ENCODE measurements at regions not wholly inside any gene's neighbourhood (a gene's known extent, or its start where the extent isn't known, plus 50 kb on each side); places are given as distances from the start of the nearest gene placed in this dataset.

DNA sequence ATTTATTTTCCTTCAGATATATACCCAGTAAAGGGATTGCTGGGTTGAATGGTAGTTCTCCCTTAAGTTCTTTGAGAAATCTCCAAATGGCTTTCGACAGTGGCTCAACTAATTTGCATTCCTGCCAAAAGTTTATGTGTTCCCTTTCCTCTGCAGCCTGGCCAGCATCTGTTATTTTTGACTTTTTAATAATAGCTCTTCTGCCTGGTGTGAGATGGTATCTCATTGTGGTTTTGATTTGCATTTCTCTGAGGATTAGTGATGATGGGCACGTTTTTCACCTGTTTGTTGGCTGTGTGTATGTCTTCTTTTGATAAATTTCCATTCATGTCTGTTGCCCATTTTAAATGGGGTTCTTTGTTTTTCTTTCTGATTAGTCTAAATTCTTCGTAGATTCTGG is 375.2 kb downstream of the UBE2NL start:
- SMC1A ChIA-PET (ENCODE audit: uncharacterized antibody, unreplicated experiment), result no interaction called here
- H3K4me3 ChIP-seq, result no peak overlapping the region
- in situ Hi-C loops (cut with MboI) (no loop called here), intact Hi-C loops (cut with micrococcal nuclease; ENCODE audit: unreplicated experiment) (no loop called here)
- H3K4me1 ChIP-seq (ENCODE audit: control insufficient read depth, insufficient read depth, low read length), result no peaks in the 10 kb centered on the region
- TF ChIP-seq POLR2AphosphoS5 (IDR thresholded peaks at IDR 0.05; ENCODE audit: low read length) (no peak), ZBTB40 (IDR thresholded peaks at IDR 0.05; ENCODE audit: borderline replicate concordance) (no peak), EZH2 (IDR thresholded peaks at IDR 0.05; ENCODE audit: borderline replicate concordance, control insufficient read depth, low read depth, low read length) (no peak), CHD2 (IDR thresholded peaks at IDR 0.05; ENCODE audit: borderline replicate concordance, low read depth, low read length) (no peak), DPF2 (IDR thresholded peaks at IDR 0.05) (no peak), KAT2A (conservative IDR thresholded peaks at IDR 0.05; ENCODE audit: control insufficient read depth, low read depth, low read length) (no peak), RUNX3 (IDR thresholded peaks at IDR 0.05; ENCODE audit: low read length) (no peak), TARDBP (IDR thresholded peaks at IDR 0.05; ENCODE audit: borderline replicate concordance) (no peak), NRF1 (conservative IDR thresholded peaks at IDR 0.05; ENCODE audit: low read depth, low read length) (no peak), ASH2L (IDR thresholded peaks at IDR 0.05; ENCODE audit: borderline replicate concordance, low read depth) (no peak), SIX5 (IDR thresholded peaks at IDR 0.05; ENCODE audit: low read depth, low read length, severe bottlenecking) (no peak), ZBED1 (IDR thresholded peaks at IDR 0.05; ENCODE audit: borderline replicate concordance) (no peak), YBX1 (IDR thresholded peaks at IDR 0.05) (no peak)
- TF ChIP-seq, protein P1, sequence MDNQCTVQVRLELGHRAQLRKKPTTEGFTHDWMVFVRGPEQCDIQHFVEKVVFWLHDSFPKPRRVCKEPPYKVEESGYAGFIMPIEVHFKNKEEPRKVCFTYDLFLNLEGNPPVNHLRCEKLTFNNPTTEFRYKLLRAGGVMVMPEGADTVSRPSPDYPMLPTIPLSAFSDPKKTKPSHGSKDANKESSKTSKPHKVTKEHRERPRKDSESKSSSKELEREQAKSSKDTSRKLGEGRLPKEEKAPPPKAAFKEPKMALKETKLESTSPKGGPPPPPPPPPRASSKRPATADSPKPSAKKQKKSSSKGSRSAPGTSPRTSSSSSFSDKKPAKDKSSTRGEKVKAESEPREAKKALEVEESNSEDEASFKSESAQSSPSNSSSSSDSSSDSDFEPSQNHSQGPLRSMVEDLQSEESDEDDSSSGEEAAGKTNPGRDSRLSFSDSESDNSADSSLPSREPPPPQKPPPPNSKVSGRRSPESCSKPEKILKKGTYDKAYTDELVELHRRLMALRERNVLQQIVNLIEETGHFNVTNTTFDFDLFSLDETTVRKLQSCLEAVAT (IDR thresholded peaks at IDR 0.05), result no peak
- TF ChIP-seq, protein P2, sequence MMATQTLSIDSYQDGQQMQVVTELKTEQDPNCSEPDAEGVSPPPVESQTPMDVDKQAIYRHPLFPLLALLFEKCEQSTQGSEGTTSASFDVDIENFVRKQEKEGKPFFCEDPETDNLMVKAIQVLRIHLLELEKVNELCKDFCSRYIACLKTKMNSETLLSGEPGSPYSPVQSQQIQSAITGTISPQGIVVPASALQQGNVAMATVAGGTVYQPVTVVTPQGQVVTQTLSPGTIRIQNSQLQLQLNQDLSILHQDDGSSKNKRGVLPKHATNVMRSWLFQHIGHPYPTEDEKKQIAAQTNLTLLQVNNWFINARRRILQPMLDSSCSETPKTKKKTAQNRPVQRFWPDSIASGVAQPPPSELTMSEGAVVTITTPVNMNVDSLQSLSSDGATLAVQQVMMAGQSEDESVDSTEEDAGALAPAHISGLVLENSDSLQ (IDR thresholded peaks at IDR 0.05), result no peak
- no peaks in the 10 kb centered on the region for H3K9me3 ChIP-seq (replicated peaks; ENCODE audit: control insufficient read depth, insufficient read depth, low read length)
- H3K27me3 ChIP-seq (replicated peaks in 1 of 2; ENCODE audit: control insufficient read depth in 2 of 2, insufficient read depth in 2 of 2, low read length in 1 of 2), result no peaks in the 10 kb centered on the region
- no peak overlapping the region for H3K9ac ChIP-seq (ENCODE audit: control insufficient read depth, insufficient read depth, low read length)
- POLR2A ChIA-PET, result no interaction called here
- no peaks in the 10 kb centered on the region for H4K20me1 ChIP-seq (ENCODE audit: control insufficient read depth, insufficient read depth)
- BruUV-seq (replicated peaks), result no TSS peak
- no peaks in the 10 kb centered on the region for H3K79me2 ChIP-seq (ENCODE audit: control insufficient read depth, insufficient read depth, low read length)
- RAD21 ChIA-PET (ENCODE audit: unreplicated experiment), result no interaction called here
- DNase-seq (ENCODE audit: low read depth, low spot score) (no peak), ATAC-seq (no peak), FAIRE-seq (no peak)
- CTCF ChIA-PET, result no interaction called here
- no peak overlapping the region for H3K27ac ChIP-seq (ENCODE audit: control insufficient read depth, insufficient read depth)
- H3K36me3 ChIP-seq (ENCODE audit: control insufficient read depth in 2 of 2, insufficient read depth in 2 of 2, low read length in 1 of 2), result no peaks in the 10 kb centered on the region
- H3K4me2 ChIP-seq (ENCODE audit: control insufficient read depth, insufficient read depth), result no peak overlapping the region
- no peak overlapping the region for H2AFZ ChIP-seq (ENCODE audit: control insufficient read depth, low read depth, low read length)
- WGBS (ENCODE audit: insufficient coverage, insufficient replicate concordance, low lambda C conversion rate, missing lambda C conversion rate), result 0% methylated on average over 3 of the region's 3 CpGs
